CD14-positive monocyte (primary cell): ENCODE measurements at regions not wholly inside any gene's neighbourhood (a gene's known extent, or its start where the extent isn't known, plus 50 kb on each side); places are given as distances from the start of the nearest gene placed in this dataset.

Source experiments
- DNase-seq, 3 donors: peaks; one replicate each; pipeline ENCODE4 v3.0.0-alpha.2; 2011 to 2022
- H2AFZ ChIP-seq: 2 replicates; pipeline ENCODE4 v1.6.0; 2012; ENCODE audit warnings: mild to moderate bottlenecking, low read depth, low read length, inconsistent platforms; ENCODE audit not compliant: insufficient read depth, poor library complexity, severe bottlenecking
- H3K27ac ChIP-seq, 2 donors: 1 replicate in 1 of 2; 2 replicates in 1 of 2; pipeline ENCODE4 v1.5.1; 2012 to 2013; ENCODE audit warnings: low read length in 2 of 2, control low read depth in 1 of 2, inconsistent platforms in 1 of 2, low read depth in 1 of 2, mild to moderate bottlenecking in 1 of 2
- H3K27me3 ChIP-seq, 2 donors: one replicate each; pipeline versions ENCODE4 v1.6.0 to v1.6.1; 2011 to 2013; ENCODE audit warnings: low read length in 2 of 2; ENCODE audit not compliant: control insufficient read depth in 2 of 2, insufficient read depth in 2 of 2
- H3K36me3 ChIP-seq, 2 donors: replicated peaks in 1 of 2; 1 replicate in 1 of 2; 2 replicates in 1 of 2; pipeline versions ENCODE4 v1.5.1 to v1.6.1; 2012 to 2013; ENCODE audit warnings: low read length in 2 of 2, control low read depth in 1 of 2, inconsistent platforms in 1 of 2, mild to moderate bottlenecking in 1 of 2; ENCODE audit not compliant: insufficient read depth in 2 of 2, control insufficient read depth in 1 of 2
- H3K4me1 ChIP-seq, 2 donors: 1 replicate in 1 of 2; 2 replicates in 1 of 2; pipeline versions ENCODE4 v1.5.1 to v1.6.1; 2012 to 2013; ENCODE audit warnings: low read length in 2 of 2, control low read depth in 1 of 2, inconsistent platforms in 1 of 2, mild to moderate bottlenecking in 1 of 2, moderate library complexity in 1 of 2; ENCODE audit not compliant: insufficient read depth in 2 of 2, control insufficient read depth in 1 of 2
- H3K4me2 ChIP-seq: replicated peaks from 2 replicates; pipeline ENCODE3; 2012; ENCODE audit warnings: low read length, moderate library complexity, mild to moderate bottlenecking; ENCODE audit not compliant: poor library complexity, severe bottlenecking; ENCODE audit errors: extremely low read depth
- H3K4me3 ChIP-seq, 3 experiments: fragments of 200-600 bp in 1 of 3; sonication (generic) in 1 of 3; replicated peaks in 1 of 3; 1 replicate in 2 of 3; 2 replicates in 1 of 3; pipeline ENCODE4 v1.5.1; 2011 to 2013; ENCODE audit warnings: low read length in 3 of 3, mild to moderate bottlenecking in 3 of 3, control low read depth in 2 of 3, low read depth in 2 of 3, inconsistent platforms in 1 of 3, moderate library complexity in 1 of 3
- H3K79me2 ChIP-seq: 2 replicates; pipeline ENCODE4 v1.6.0; 2012; ENCODE audit warnings: mild to moderate bottlenecking, control low read depth, inconsistent platforms, low read length, moderate library complexity; ENCODE audit not compliant: insufficient read depth
- H3K9ac ChIP-seq: 2 replicates; pipeline ENCODE4 v1.6.0; 2017; ENCODE audit warnings: low read length, mild to moderate bottlenecking; ENCODE audit not compliant: insufficient read depth, poor library complexity, severe bottlenecking
- H3K9me3 ChIP-seq, 2 donors: replicated peaks in 1 of 2; 1 replicate in 1 of 2; 2 replicates in 1 of 2; pipeline versions ENCODE4 v1.5.1 to v1.6.1; 2012 to 2013; ENCODE audit warnings: low read length in 2 of 2, control low read depth in 1 of 2; ENCODE audit not compliant: control insufficient read depth in 1 of 2, insufficient read depth in 1 of 2
- H4K20me1 ChIP-seq: 2 replicates; pipeline ENCODE4 v1.6.0; 2012; ENCODE audit warnings: mild to moderate bottlenecking, low read length, control low read depth, moderate library complexity; ENCODE audit not compliant: insufficient read depth
- H3K27ac Mint-ChIP-seq, 7 donors: one replicate each; pipeline ENCODE4 v1.8.0; 2020; ENCODE audit warnings: mild to moderate bottlenecking in 7 of 7, mixed read lengths in 7 of 7, moderate library complexity in 6 of 7, inconsistent platforms in 2 of 7
- H3K27me3 Mint-ChIP-seq, 3 donors: one replicate each; pipeline ENCODE4 v1.8.0; 2021 to 2022; ENCODE audit warnings: low read depth in 3 of 3, mild to moderate bottlenecking in 3 of 3, mixed read lengths in 3 of 3, moderate library complexity in 3 of 3, inconsistent platforms in 1 of 3
- H3K36me3 Mint-ChIP-seq, 2 donors: one replicate each; pipeline ENCODE4 v1.8.0; 2020; ENCODE audit warnings: mixed read lengths in 2 of 2, inconsistent platforms in 1 of 2, mild to moderate bottlenecking in 1 of 2
- H3K4me1 Mint-ChIP-seq: one replicate; pipeline ENCODE4 v1.8.0; 2020; ENCODE audit warnings: mild to moderate bottlenecking, mixed read lengths
- H3K4me3 Mint-ChIP-seq, 2 donors: one replicate each; pipeline ENCODE4 v1.8.0; 2020; ENCODE audit warnings: mild to moderate bottlenecking in 2 of 2, mixed read lengths in 2 of 2, moderate library complexity in 1 of 2
- H3K9me3 Mint-ChIP-seq, 7 donors: one replicate each; pipeline ENCODE4 v1.8.0; 2020 to 2022; ENCODE audit warnings: mixed read lengths in 7 of 7, mild to moderate bottlenecking in 6 of 7, moderate library complexity in 6 of 7, inconsistent platforms in 2 of 7
- WGBS: methylation state at CpG from one replicate; pipeline ENCODE4 v1.1.5; 2013; ENCODE audit warnings: missing lambda C conversion rate; ENCODE audit not compliant: insufficient coverage; 5-methylcytosine and 5-hydroxymethylcytosine counted together
- intact Hi-C, 2 donors: fragments of 100-400 bp; cut with micrococcal nuclease; formaldehyde crosslinking; loops; one replicate each; pipeline versions ENCODE4 v1.15.0 to v1.15.1; 2023
- TF ChIP-seq, protein P1 (sequence below): fragments of 200-600 bp; IDR thresholded peaks from one replicate; pipeline ENCODE4 v1.8.0; 2022; ENCODE audit warnings: antibody characterized with exemption, mild to moderate bottlenecking

DNA sequence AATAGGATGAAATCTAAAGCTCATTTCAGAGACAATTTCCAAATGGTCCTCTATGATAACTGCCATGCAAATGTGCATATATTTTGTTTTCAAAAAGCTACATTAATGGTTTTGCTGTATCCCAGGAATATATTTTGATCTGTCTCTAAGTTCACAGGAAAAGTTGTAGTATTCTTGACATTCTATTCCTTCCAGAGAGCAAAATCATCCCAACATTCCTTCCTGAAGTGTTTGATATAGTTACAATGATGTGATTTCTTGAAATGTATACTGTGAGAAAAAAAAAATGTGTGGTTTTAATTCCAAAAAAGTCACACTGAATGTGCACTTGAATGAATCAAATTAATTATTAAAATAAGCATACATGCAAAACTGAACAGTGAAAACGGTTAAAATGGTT is 996.0 kb upstream of the CITED2 start:
- no CpG with 5 or more reads among the region's 1 CpG for WGBS
- DNase-seq = no peak
- H3K4me1 Mint-ChIP-seq = no peaks in the 10 kb centered on the region

DNA sequence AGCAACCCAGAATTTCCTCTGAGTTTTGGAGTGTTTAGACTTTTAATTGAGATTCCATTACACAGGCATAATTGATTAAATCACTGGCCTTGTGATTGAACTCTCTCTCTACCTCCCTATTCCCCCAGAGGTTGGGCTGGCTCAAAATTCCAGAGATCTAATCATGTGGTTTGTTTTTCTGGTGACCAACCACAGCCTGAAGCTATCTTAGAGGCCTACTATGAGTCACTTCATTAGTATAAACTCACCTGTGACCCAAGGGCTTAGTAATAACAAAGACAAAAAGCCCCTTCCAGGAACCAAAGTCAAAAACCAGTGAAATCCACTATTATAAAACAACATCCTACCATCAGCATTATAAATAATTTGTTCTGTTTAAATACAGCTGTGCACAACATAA is 992.5 kb upstream of the CITED2 start:
- H3K4me1 Mint-ChIP-seq = no peaks in the 10 kb centered on the region
- Histone ChIP-seq H4K20me1 (no peaks in the 10 kb centered on the region), H3K27ac (no peak overlapping the region), H3K9me3 (peaks cover 8 to 13% of the 10 kb centered on the region in 2 donors), H2AFZ (no peak overlapping the region), H3K4me3 (no peak overlapping the region), H3K4me1 (no peaks in the 10 kb centered on the region), H3K27me3 (no peaks in the 10 kb centered on the region), H3K36me3 (no peaks in the 10 kb centered on the region), H3K4me2 (no peak overlapping the region), H3K79me2 (no peaks in the 10 kb centered on the region), H3K9ac (no peak overlapping the region)
- H3K27me3 Mint-ChIP-seq = peaks cover 0 to 3% (median 0%) of the 10 kb centered on the region in 3 donors
- H3K4me3 Mint-ChIP-seq = no peak overlapping the region
- no peak for DNase-seq
- no peaks in the 10 kb centered on the region for H3K36me3 Mint-ChIP-seq
- intact Hi-C loops = no loop called here
- TF ChIP-seq, protein P1, sequence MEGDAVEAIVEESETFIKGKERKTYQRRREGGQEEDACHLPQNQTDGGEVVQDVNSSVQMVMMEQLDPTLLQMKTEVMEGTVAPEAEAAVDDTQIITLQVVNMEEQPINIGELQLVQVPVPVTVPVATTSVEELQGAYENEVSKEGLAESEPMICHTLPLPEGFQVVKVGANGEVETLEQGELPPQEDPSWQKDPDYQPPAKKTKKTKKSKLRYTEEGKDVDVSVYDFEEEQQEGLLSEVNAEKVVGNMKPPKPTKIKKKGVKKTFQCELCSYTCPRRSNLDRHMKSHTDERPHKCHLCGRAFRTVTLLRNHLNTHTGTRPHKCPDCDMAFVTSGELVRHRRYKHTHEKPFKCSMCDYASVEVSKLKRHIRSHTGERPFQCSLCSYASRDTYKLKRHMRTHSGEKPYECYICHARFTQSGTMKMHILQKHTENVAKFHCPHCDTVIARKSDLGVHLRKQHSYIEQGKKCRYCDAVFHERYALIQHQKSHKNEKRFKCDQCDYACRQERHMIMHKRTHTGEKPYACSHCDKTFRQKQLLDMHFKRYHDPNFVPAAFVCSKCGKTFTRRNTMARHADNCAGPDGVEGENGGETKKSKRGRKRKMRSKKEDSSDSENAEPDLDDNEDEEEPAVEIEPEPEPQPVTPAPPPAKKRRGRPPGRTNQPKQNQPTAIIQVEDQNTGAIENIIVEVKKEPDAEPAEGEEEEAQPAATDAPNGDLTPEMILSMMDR = no peak
- peaks cover 9 to 26% (median 15%) of the 10 kb centered on the region in 7 donors for H3K9me3 Mint-ChIP-seq
- no peak overlapping the region for H3K27ac Mint-ChIP-seq

More for the DNA sequence above, 996.0 kb upstream of the CITED2 start:
- no peaks in the 10 kb centered on the region for H3K36me3 Mint-ChIP-seq
- TF ChIP-seq, protein P1 = no peak
- H2AFZ ChIP-seq = no peak overlapping the region
- H4K20me1 ChIP-seq = no peaks in the 10 kb centered on the region
- peaks cover 9 to 26% (median 16%) of the 10 kb centered on the region in 7 donors for H3K9me3 Mint-ChIP-seq
- no peak overlapping the region for H3K4me3 Mint-ChIP-seq
- no peaks in the 10 kb centered on the region for H3K4me1 ChIP-seq
- H3K27ac ChIP-seq = no peak overlapping the region
- intact Hi-C loops = no loop called here
- H3K27me3 ChIP-seq = no peaks in the 10 kb centered on the region
- peaks cover 0 to 4% of the 10 kb centered on the region in 2 donors for H3K9me3 ChIP-seq
- no peaks in the 10 kb centered on the region for H3K79me2 ChIP-seq
- no peak overlapping the region for H3K9ac ChIP-seq
- peaks cover 0 to 3% (median 2%) of the 10 kb centered on the region in 3 donors for H3K27me3 Mint-ChIP-seq
- no peak overlapping the region for H3K4me3 ChIP-seq
- H3K27ac Mint-ChIP-seq = no peak overlapping the region
- no peak overlapping the region for H3K4me2 ChIP-seq
- H3K36me3 ChIP-seq = no peaks in the 10 kb centered on the region
